ENCODE measurements at regions not wholly inside any gene's neighbourhood (a gene's known extent, or its start where the extent isn't known, plus 50 kb on each side); places are given as distances from the start of the nearest gene placed in this dataset.
"Not testable (repeated sequence)": the region's sequence is repeated elsewhere in the genome, so short reads cannot be mapped to it uniquely, and the experiment has no call there.

DNA sequence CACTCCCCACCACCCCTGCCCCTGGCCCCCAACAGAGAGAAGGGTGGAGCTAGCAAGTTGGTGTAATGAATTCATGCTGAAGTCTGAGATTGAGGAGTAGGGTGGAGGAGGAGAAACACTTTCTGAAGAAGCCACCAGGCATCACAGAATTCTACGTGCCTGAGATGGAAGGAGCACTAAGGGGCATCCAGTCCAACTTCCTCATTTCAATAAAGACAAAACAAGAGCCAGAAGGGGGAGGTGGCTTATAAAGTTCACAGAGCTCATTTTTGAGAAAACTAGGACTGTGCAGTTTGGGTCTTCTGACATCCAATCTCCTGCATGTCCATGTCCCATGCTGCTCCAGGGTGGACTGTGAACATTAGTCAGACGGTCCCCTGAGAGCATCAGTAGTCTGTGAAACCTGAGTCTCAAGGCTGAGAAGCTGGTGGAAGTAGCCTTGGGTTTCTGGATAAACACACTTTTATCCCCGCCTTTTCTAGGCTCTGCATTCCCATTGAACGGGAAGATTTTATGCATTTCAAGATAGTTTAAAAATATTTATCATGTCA, 77.7 kb downstream of the TRIM43 start:
- Mint-ChIP-seq H3K4me1 (ENCODE audit: low read depth) (peaks cover 47% of the 10 kb centered on the region), H3K9me3 (no peaks in the 10 kb centered on the region), H3K36me3 (ENCODE audit: low read depth) (no peaks in the 10 kb centered on the region), H3K27me3 (ENCODE audit: insufficient read depth) (peaks cover 12% of the 10 kb centered on the region), H3K27ac (no peak overlapping the region; the same call in 1 of the 2 replicates), H3K4me3 (no peak overlapping the region)
- no peak for DNase-seq
- TF ChIP-seq, protein P1, sequence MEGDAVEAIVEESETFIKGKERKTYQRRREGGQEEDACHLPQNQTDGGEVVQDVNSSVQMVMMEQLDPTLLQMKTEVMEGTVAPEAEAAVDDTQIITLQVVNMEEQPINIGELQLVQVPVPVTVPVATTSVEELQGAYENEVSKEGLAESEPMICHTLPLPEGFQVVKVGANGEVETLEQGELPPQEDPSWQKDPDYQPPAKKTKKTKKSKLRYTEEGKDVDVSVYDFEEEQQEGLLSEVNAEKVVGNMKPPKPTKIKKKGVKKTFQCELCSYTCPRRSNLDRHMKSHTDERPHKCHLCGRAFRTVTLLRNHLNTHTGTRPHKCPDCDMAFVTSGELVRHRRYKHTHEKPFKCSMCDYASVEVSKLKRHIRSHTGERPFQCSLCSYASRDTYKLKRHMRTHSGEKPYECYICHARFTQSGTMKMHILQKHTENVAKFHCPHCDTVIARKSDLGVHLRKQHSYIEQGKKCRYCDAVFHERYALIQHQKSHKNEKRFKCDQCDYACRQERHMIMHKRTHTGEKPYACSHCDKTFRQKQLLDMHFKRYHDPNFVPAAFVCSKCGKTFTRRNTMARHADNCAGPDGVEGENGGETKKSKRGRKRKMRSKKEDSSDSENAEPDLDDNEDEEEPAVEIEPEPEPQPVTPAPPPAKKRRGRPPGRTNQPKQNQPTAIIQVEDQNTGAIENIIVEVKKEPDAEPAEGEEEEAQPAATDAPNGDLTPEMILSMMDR (IDR thresholded peaks at IDR 0.05), result no peak

DNA sequence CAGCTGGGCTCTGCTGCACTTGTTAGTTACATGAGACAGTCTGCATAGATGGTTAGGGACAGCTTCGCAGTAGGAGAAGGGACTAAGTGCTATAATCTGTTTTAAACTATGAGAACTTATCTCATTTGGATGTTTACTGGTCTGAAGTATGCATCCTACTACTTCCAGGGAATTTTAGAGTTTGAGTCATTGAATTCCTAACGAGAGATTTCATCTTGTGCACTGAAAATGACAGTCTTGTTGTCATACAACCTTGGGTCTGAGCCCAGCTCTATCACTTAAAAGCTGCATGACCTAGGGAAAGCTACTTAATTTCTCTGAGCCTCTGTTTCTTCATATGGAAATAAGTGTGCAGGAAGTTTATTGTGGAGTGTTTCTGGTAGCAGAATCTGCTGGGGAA, 78.4 kb downstream of the TRIM43 start:
- peak overlapping the region; percentile 49 for H3K4me3 Mint-ChIP-seq
- peak overlapping the region; percentile 60 for H3K27ac Mint-ChIP-seq
- DNase-seq, result peak; percentile 76
- H3K9me3 Mint-ChIP-seq, result no peaks in the 10 kb centered on the region
- H3K4me1 Mint-ChIP-seq (ENCODE audit: low read depth), result peaks cover 47% of the 10 kb centered on the region
- H3K36me3 Mint-ChIP-seq (ENCODE audit: low read depth), result no peaks in the 10 kb centered on the region
- H3K27me3 Mint-ChIP-seq (ENCODE audit: insufficient read depth), result peaks cover 9% of the 10 kb centered on the region; the same call in 1 of the 2 replicates
- TF ChIP-seq, protein P1 (IDR thresholded peaks at IDR 0.05), result no peak

DNA sequence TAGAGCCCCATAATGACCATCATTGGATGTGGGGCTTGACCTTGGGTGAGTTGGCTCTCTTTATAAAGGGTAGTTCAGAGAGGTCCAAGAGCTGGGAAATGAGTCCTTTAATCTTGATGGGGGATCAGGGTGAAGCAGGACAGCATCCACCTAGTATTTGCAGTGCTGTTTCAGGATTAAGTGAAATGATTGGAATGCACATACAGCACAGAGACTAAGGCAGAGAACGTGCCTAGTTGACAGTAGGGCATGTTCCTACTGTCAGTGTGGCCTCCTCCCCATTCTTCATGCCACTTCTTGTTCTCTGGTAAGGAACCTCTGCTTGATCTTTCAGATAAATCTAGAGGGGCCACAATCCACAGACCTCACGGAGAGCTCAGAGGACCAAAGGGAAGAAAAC, 78.9 kb downstream of the TRIM43 start:
- Mint-ChIP-seq H3K9me3 (no peaks in the 10 kb centered on the region), H3K4me1 (ENCODE audit: low read depth) (peaks cover 47% of the 10 kb centered on the region), H3K27me3 (ENCODE audit: insufficient read depth) (peaks cover 5% of the 10 kb centered on the region; the same call in 1 of the 2 replicates), H3K4me3 (peak overlapping the region; percentile 49), H3K27ac (peak overlapping the region; percentile 60), H3K36me3 (ENCODE audit: low read depth) (no peaks in the 10 kb centered on the region)
- TF ChIP-seq, protein P1 (IDR thresholded peaks at IDR 0.05), result no peak
- peak; percentile 19 for DNase-seq

DNA sequence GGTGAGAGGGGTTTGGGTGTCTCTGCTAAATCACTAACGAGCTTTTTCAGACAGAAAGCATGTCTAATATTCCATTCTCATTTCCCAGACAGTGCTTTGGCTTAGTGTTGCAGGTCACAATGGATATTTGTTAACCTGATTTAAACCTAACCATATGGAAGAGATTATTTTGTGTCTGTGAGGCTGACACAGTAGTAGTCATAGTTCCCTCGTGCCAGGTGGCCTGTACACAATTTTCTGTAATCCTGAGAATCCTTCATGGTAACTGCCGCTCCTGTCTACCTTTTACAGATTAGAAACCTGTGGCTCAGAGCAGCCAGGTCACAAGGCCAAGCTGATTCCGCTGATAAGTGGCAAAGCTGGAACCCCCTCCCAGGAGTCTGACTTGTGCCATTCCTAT, 79.4 kb downstream of the TRIM43 start:
- Mint-ChIP-seq H3K27ac (peak overlapping the region; percentile 60; the same call in 1 of the 2 replicates), H3K4me1 (ENCODE audit: low read depth) (peaks cover 47% of the 10 kb centered on the region)
- peak; percentile 22 for DNase-seq
- not testable (repeated sequence) for H3K36me3 Mint-ChIP-seq (ENCODE audit: low read depth); H3K27me3 Mint-ChIP-seq (ENCODE audit: insufficient read depth); H3K4me3 Mint-ChIP-seq; H3K9me3 Mint-ChIP-seq

DNA sequence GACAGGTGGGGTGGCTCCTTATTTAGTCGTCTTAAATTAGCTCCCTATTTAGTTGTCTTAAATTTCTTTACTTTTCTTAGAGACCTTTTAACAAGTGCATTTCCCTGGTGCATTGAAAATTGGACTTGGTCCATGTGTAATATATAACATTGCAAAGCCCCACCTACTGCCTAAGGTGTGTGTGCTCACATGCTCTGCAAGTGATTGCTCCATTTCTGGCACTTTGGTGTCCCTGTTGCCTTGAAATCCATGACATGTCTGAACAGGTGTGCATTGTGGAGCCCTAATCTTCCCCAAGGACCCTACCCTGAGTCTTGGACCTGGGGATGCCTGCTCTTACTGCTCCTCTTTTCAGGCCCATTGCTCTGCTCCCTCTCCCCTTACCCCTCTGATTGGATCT, 80.2 kb downstream of the TRIM43 start:
- not testable (repeated sequence) for H3K9me3 Mint-ChIP-seq; H3K4me3 Mint-ChIP-seq; H3K36me3 Mint-ChIP-seq (ENCODE audit: low read depth); H3K27me3 Mint-ChIP-seq (ENCODE audit: insufficient read depth); H3K27ac Mint-ChIP-seq; DNase-seq
- peaks cover 42% of the 10 kb centered on the region for H3K4me1 Mint-ChIP-seq (ENCODE audit: low read depth)

DNA sequence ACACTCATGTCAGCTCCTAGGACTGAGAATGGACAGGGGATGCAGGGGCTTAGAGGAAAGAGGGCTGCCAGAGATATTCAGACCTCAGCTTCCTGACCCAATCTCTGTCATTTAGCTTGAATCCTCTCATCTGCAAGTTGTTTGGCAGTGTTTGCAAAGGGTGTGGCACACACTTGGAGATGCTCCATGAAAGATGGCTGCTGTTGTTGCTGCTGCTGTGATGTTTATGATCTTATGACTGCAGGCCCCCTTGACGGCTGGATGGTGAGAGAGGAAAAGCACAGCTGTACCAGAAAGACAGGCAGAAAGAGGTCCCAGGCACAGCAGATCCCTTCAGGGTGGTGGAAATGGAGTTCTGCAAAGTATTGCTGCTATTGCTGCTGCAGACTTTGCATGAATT, 80.7 kb downstream of the TRIM43 start:
- not testable (repeated sequence) for H3K27me3 Mint-ChIP-seq (ENCODE audit: insufficient read depth); DNase-seq; H3K4me3 Mint-ChIP-seq

DNA sequence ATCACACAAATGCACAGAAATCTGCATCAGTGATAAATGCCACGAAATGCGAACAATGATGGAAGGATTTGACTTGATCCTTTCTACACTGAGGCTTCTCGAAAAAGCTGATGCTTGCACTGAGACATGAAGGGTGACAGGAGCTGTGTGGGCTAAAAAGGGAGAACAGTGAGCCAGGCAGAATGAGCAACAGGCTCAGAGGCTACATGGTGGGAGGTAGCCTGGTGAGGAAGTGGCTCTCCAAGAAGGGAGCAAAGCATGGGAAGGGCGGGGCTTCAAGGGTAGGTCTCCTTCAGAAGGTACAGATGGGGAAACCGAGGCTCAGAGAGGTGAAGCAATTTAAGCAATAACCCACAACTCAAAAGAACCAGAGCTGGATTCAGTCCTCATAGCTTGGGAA, 82.4 kb downstream of the TRIM43 start:
- DNase-seq, result no peak
- peaks cover 32% of the 10 kb centered on the region for H3K4me1 Mint-ChIP-seq (ENCODE audit: low read depth)
- H3K9me3 Mint-ChIP-seq, result no peaks in the 10 kb centered on the region
- H3K4me3 Mint-ChIP-seq, result no peak overlapping the region
- H3K27me3 Mint-ChIP-seq (ENCODE audit: insufficient read depth), result peaks cover 3% of the 10 kb centered on the region
- H3K27ac Mint-ChIP-seq, result no peak overlapping the region
- TF ChIP-seq, protein P1 (IDR thresholded peaks at IDR 0.05), result no peak
- no peaks in the 10 kb centered on the region for H3K36me3 Mint-ChIP-seq (ENCODE audit: low read depth)

More for the DNA sequence above, 80.7 kb downstream of the TRIM43 start:
- H3K36me3 Mint-ChIP-seq (ENCODE audit: low read depth); H3K9me3 Mint-ChIP-seq; H3K27ac Mint-ChIP-seq: not testable (repeated sequence)
- H3K4me1 Mint-ChIP-seq (ENCODE audit: low read depth), result peaks cover 38% of the 10 kb centered on the region

DNA sequence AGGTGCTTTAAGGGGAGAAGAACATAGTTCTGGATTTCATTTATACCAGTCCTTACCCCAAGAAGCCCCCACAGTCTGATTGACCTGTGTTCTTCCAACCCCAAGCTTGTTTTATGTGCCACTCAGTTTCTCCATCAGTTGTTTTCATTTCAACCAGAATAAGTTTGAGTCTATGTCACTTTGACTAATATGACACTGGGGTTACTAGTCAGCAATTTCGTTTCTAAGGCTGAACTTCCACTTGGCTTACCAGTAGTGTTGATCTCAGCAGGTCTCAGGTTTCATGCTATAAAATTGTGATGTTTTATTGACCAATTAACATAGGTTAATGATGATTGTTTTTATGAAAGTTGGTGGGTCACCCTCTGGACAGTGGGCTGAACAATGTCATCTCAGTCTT, 84.8 kb downstream of the TRIM43 start:
- H3K4me3 Mint-ChIP-seq; H3K9me3 Mint-ChIP-seq; H3K36me3 Mint-ChIP-seq (ENCODE audit: low read depth); H3K27ac Mint-ChIP-seq; DNase-seq: not testable (repeated sequence)
- Mint-ChIP-seq H3K27me3 (ENCODE audit: insufficient read depth) (peaks cover 13% of the 10 kb centered on the region), H3K4me1 (ENCODE audit: low read depth) (peaks cover 12% of the 10 kb centered on the region)
